DMS79 treated with DMSO at 0.1 percent for 48 hours (cell line): ENCODE measurements at regions not wholly inside any gene's neighbourhood (a gene's known extent, or its start where the extent isn't known, plus 50 kb on each side); places are given as distances from the start of the nearest gene placed in this dataset.

ENCODE experiments used
- DNase-seq: peaks from one replicate; lab custom pipeline; 2025; lab: John Stamatoyannopoulos, UW

GRCh38 chr5:159861086-159861485 is 55.2 kb upstream of the ADRA1B start:
- no peak for DNase-seq

- no peak for DNase-seq
These were observed 51.2 kb upstream of the ADRA1B start for GRCh38 chr5:159864885-159865691.

- DNase-seq, result no peak
These were observed 50.2 kb upstream of the ADRA1B start for GRCh38 chr5:159866093-159866492.
